HCT116 (cell line): ENCODE measurements at regions not wholly inside any gene's neighbourhood (a gene's known extent, or its start where the extent isn't known, plus 50 kb on each side); places are given as distances from the start of the nearest gene placed in this dataset.
"Not testable (repeated sequence)": the region's sequence is repeated elsewhere in the genome, so short reads cannot be mapped to it uniquely, and the experiment has no call there.

ENCODE experiments used
- ATAC-seq: fragments of 200-7000 bp; cut with Tn5 transposase; 2 replicates; pipeline ENCODE4 v1.9.1; 2020; ENCODE audit warnings: mild to moderate bottlenecking, moderate library complexity
- BruUV-seq: library from RNA; stranded (reverse); fragments of 400-500 nt; replicated peaks from 2 replicates; lab custom pipeline; 2021; lab: Mats Ljungman, UMichigan
- CTCF ChIA-PET: fragments of 300-600 bp; sonication (Branson Sonifier 250); formaldehyde crosslinking; loops from one replicate; lab custom pipeline; 2021; ENCODE audit warnings: antibody characterized with exemption; lab: Charles Lee
- POLR2A ChIA-PET: fragments of 300-600, 350-600 bp; sonication (Branson Sonifier 250); formaldehyde crosslinking; loops from one replicate; lab custom pipeline; 2021; ENCODE audit warnings: antibody characterized with exemption; lab: Charles Lee
- RAD21 ChIA-PET, 2 experiments: fragments of 300-600 bp; sonication (Branson Sonifier 250); formaldehyde crosslinking; loops; one replicate each; lab custom pipeline; 2023; ENCODE audit warnings: low total read pairs in 2 of 2; ENCODE audit not compliant: uncharacterized antibody in 2 of 2, unreplicated experiment in 2 of 2, low non-redundant PET in 1 of 2; lab: Charles Lee
- DNase-seq: peaks from one replicate; pipeline ENCODE4 v3.0.0-alpha.2; 2010; ENCODE audit warnings: low read depth, low spot score
- H2AFZ ChIP-seq: fragments of 200-600 bp; shearing (Covaris generic), sonication (generic); 2 replicates; pipeline ENCODE4 v1.6.1; 2017; ENCODE audit warnings: low read depth, mixed run types, mixed read lengths, antibody characterized with exemption, low read length; ENCODE audit not compliant: poor library complexity, severe bottlenecking
- H3K27ac ChIP-seq: 2 replicates; pipeline ENCODE4 v1.5.1; 2012; ENCODE audit warnings: low read depth, low read length
- H3K27me3 ChIP-seq: fragments of 200-600 bp; sonication (generic); 2 replicates; pipeline ENCODE4 v1.6.1; 2016; ENCODE audit warnings: mixed run types, low read length, mixed read lengths; ENCODE audit not compliant: insufficient read depth
- H3K36me3 ChIP-seq, 2 experiments: fragments of 200-500 bp in 1 of 2; fragments of 200-600 bp in 1 of 2; sonication (Bioruptor generic) in 1 of 2; sonication (generic) in 1 of 2; 2 replicates each; pipeline versions ENCODE4 v1.5.1 to v1.6.1; 2014 to 2016; ENCODE audit warnings: low read length in 2 of 2, inconsistent platforms in 1 of 2, mixed read lengths in 1 of 2, mixed run types in 1 of 2; ENCODE audit not compliant: insufficient read depth in 2 of 2, control insufficient read depth in 1 of 2
- H3K4me1 ChIP-seq, 2 experiments: fragments of 200-600 bp in 1 of 2; sonication (generic) in 1 of 2; 2 replicates each; pipeline versions ENCODE4 v1.5.1 to v1.6.1; 2012 to 2017; ENCODE audit warnings: low read length in 2 of 2, inconsistent platforms in 1 of 2, mild to moderate bottlenecking in 1 of 2, mixed read lengths in 1 of 2, mixed run types in 1 of 2, moderate library complexity in 1 of 2; ENCODE audit not compliant: insufficient read depth in 2 of 2, control insufficient read depth in 1 of 2
- H3K4me2 ChIP-seq: fragments of 200-600 bp; sonication (generic); 2 replicates; pipeline ENCODE4 v1.6.1; 2017; ENCODE audit warnings: mixed run types, low read length, mixed read lengths
- H3K4me3 ChIP-seq, 2 experiments: fragments of 200-600 bp in 1 of 2; sonication (generic) in 1 of 2; replicated peaks in 1 of 2; 2 replicates each; pipeline ENCODE4 v1.5.1; 2011 to 2016; ENCODE audit warnings: low read length in 2 of 2, control low read depth in 1 of 2, low read depth in 1 of 2, mild to moderate bottlenecking in 1 of 2, mixed read lengths in 1 of 2, mixed run types in 1 of 2
- H3K79me2 ChIP-seq: fragments of 200-600 bp; sonication (generic); 2 replicates; pipeline ENCODE4 v1.6.1; 2017; ENCODE audit warnings: mild to moderate bottlenecking, mixed run types, low read length, moderate library complexity, mixed read lengths; ENCODE audit not compliant: insufficient read depth
- H3K9ac ChIP-seq: fragments of 200-600 bp; sonication (generic); 2 replicates; pipeline ENCODE4 v1.6.1; 2016; ENCODE audit warnings: low read length, mixed read lengths
- H3K9me2 ChIP-seq: fragments of 200-600 bp; sonication (generic), shearing (Covaris generic); 2 replicates; pipeline ENCODE4 v1.6.1; 2017; ENCODE audit warnings: mixed run types, mild to moderate bottlenecking, moderate library complexity; ENCODE audit not compliant: insufficient read depth
- H3K9me3 ChIP-seq, 2 experiments: fragments of 200-500 bp in 1 of 2; fragments of 200-600 bp in 1 of 2; sonication (Bioruptor generic) in 1 of 2; sonication (generic) in 1 of 2; 2 replicates each; pipeline ENCODE4 v1.6.1; 2014 to 2017; ENCODE audit warnings: low read length in 2 of 2, mixed read lengths in 2 of 2, inconsistent platforms in 1 of 2, low read depth in 1 of 2, mild to moderate bottlenecking in 1 of 2, mixed run types in 1 of 2, moderate library complexity in 1 of 2; ENCODE audit not compliant: control insufficient read depth in 1 of 2, insufficient read depth in 1 of 2
- H4K20me1 ChIP-seq: fragments of 200-600 bp; sonication (generic), shearing (Covaris generic); 2 replicates; pipeline ENCODE4 v1.6.1; 2017; ENCODE audit warnings: mixed run types, mild to moderate bottlenecking, moderate library complexity; ENCODE audit not compliant: insufficient read depth
- ATF3 ChIP-seq: IDR thresholded peaks from 2 replicates; pipeline ENCODE4 v1.6.1; 2012
- ELF1 ChIP-seq: IDR thresholded peaks from 2 replicates; pipeline ENCODE4 v1.6.1; 2012; ENCODE audit warnings: low read depth, borderline replicate concordance
- MAX ChIP-seq: IDR thresholded peaks from 2 replicates; pipeline ENCODE4 v1.6.1; 2012
- RAD21 ChIP-seq: IDR thresholded peaks from 2 replicates; pipeline ENCODE4 v1.6.1; 2012; ENCODE audit warnings: low read depth, mild to moderate bottlenecking
- YY1 ChIP-seq: IDR thresholded peaks from 2 replicates; pipeline ENCODE4 v1.6.1; 2011; ENCODE audit warnings: low read length, low read depth, moderate library complexity, mild to moderate bottlenecking; ENCODE audit not compliant: insufficient replicate concordance; ENCODE audit errors: extremely low read depth
- ZBTB33 ChIP-seq: IDR thresholded peaks from 2 replicates; pipeline ENCODE4 v1.6.1; 2011; ENCODE audit warnings: mild to moderate bottlenecking, low read length, moderate library complexity; ENCODE audit not compliant: insufficient replicate concordance; ENCODE audit errors: extremely low read depth
- ZFX ChIP-seq: fragments of 450-650 bp; IDR thresholded peaks from 2 replicates; pipeline ENCODE4 v1.6.1; 2017
- intact Hi-C: fragments of 100-400 bp; cut with micrococcal nuclease; formaldehyde crosslinking; loops from 2 replicates; pipeline ENCODE4 v1.10.0; 2022

- ChIA-PET CTCF (no interaction called here), RAD21 (no interaction called here), POLR2A (no interaction called here)
- Histone ChIP-seq H4K20me1 (no peaks in the 10 kb centered on the region), H3K4me3 (no peak overlapping the region), H3K27ac (no peak overlapping the region), H3K79me2 (no peaks in the 10 kb centered on the region), H3K9me3 (no peaks in the 10 kb centered on the region), H3K4me2 (no peak overlapping the region), H3K9ac (no peak overlapping the region), H3K4me1 (no peaks in the 10 kb centered on the region), H3K9me2 (no peaks in the 10 kb centered on the region), H3K36me3 (no peaks in the 10 kb centered on the region), H3K27me3 (no peaks in the 10 kb centered on the region; the same call in 1 of the 2 replicates), H2AFZ (no peak overlapping the region)
- ATAC-seq (no peak), DNase-seq (no peak)
- intact Hi-C loops: no loop called here
- BruUV-seq: no TSS peak
- TF ChIP-seq MAX: no peak
- no peak for TF ChIP-seq ATF3
- TF ChIP-seq RAD21: no peak
- TF ChIP-seq ZBTB33: no peak
- TF ChIP-seq ELF1: no peak
These were observed 115.7 kb upstream of the S1PR3 start for GRCh38 chr9:88875400-88876120.

GRCh38 chr9:88880199-88880598 lies 111.1 kb upstream of the S1PR3 start:
- CTCF ChIA-PET: no interaction called here
- Histone ChIP-seq H3K27ac (no peak overlapping the region), H2AFZ (no peak overlapping the region), H3K4me1 (no peaks in the 10 kb centered on the region), H3K9ac (no peak overlapping the region), H3K27me3 (no peaks in the 10 kb centered on the region; the same call in 1 of the 2 replicates), H4K20me1 (no peaks in the 10 kb centered on the region), H3K9me2 (no peaks in the 10 kb centered on the region), H3K4me3 (no peak overlapping the region), H3K79me2 (no peaks in the 10 kb centered on the region), H3K9me3 (no peaks in the 10 kb centered on the region), H3K36me3 (no peaks in the 10 kb centered on the region), H3K4me2 (no peak overlapping the region)
- RAD21 ChIA-PET: no interaction called here
- DNase-seq (no peak), ATAC-seq (no peak)
- BruUV-seq: no TSS peak
- intact Hi-C loops: no loop called here
- TF ChIP-seq YY1 (no peak), ZFX (no peak)
- POLR2A ChIA-PET: no interaction called here

GRCh38 chr9:88884291-88884690 lies 107.0 kb upstream of the S1PR3 start:
- H2AFZ ChIP-seq, POLR2A ChIA-PET, H3K27me3 ChIP-seq, H3K79me2 ChIP-seq, H3K4me2 ChIP-seq, H3K9me3 ChIP-seq, CTCF ChIA-PET, intact Hi-C loops, H3K4me1 ChIP-seq, DNase-seq, BruUV-seq, H3K9ac ChIP-seq, H3K27ac ChIP-seq, ATAC-seq, H3K4me3 ChIP-seq, H3K36me3 ChIP-seq, H4K20me1 ChIP-seq, RAD21 ChIA-PET, H3K9me2 ChIP-seq: not testable (repeated sequence)
